B cell (primary cell): ENCODE measurements at regions not wholly inside any gene's neighbourhood (a gene's known extent, or its start where the extent isn't known, plus 50 kb on each side); places are given as distances from the start of the nearest gene placed in this dataset.

Experiments used
- ATAC-seq: fragments of 200-7000 bp; cut with Tn5 transposase; one replicate; pipeline ENCODE4 v1.10.0; 2021; ENCODE audit warnings: low read depth, mild to moderate bottlenecking, moderate number of reproducible peaks, moderate library complexity
- CTCF ChIA-PET: fragments of 350-600 bp; sonication (Branson Sonifier 250); formaldehyde crosslinking; loops from one replicate; lab custom pipeline; 2021; ENCODE audit warnings: antibody characterized with exemption, inconsistent platforms; lab: Charles Lee
- POLR2A ChIA-PET: fragments of 350-600 bp; sonication (Branson Sonifier 250); formaldehyde crosslinking; loops from one replicate; lab custom pipeline; 2021; ENCODE audit warnings: antibody characterized with exemption; lab: Charles Lee
- DNase-seq: peaks from one replicate; pipeline ENCODE4 v3.0.0; 2013
- H2AFZ ChIP-seq: 2 replicates; pipeline ENCODE4 v1.6.1; 2012; ENCODE audit warnings: mild to moderate bottlenecking, low read depth, low read length; ENCODE audit not compliant: insufficient read depth, poor library complexity, severe bottlenecking
- H3K27ac ChIP-seq, 2 donors: 1 replicate in 1 of 2; 2 replicates in 1 of 2; pipeline ENCODE4 v1.5.1; 2012 to 2013; ENCODE audit warnings: low read length in 2 of 2, mild to moderate bottlenecking in 2 of 2, moderate library complexity in 1 of 2
- H3K27me3 ChIP-seq, 4 experiments: fragments of 200-600 bp in 1 of 4; sonication (generic) in 1 of 4; replicated peaks in 1 of 4; 1 replicate in 2 of 4; 2 replicates in 2 of 4; pipeline versions ENCODE4 v1.6.1 to v1.7.0; 2013 to 2016; ENCODE audit warnings: low read length in 3 of 4, mild to moderate bottlenecking in 2 of 4, mixed read lengths in 1 of 4, moderate library complexity in 1 of 4; ENCODE audit not compliant: insufficient read depth in 4 of 4, control insufficient read depth in 3 of 4; ENCODE audit errors: control extremely low read depth in 1 of 4
- H3K36me3 ChIP-seq, 2 experiments: replicated peaks in 1 of 2; 1 replicate in 1 of 2; 2 replicates in 1 of 2; pipeline versions ENCODE4 v1.6.1 to v1.7.1; 2013; ENCODE audit warnings: low read length in 1 of 2; ENCODE audit not compliant: insufficient read depth in 2 of 2, control insufficient read depth in 1 of 2; ENCODE audit errors: control extremely low read depth in 1 of 2, extremely low read depth in 1 of 2
- H3K4me1 ChIP-seq, 2 donors: fragments of 200-600 bp in 1 of 2; sonication (generic) in 1 of 2; 1 replicate in 1 of 2; 2 replicates in 1 of 2; pipeline versions ENCODE4 v1.5.1 to v1.6.1; 2013 to 2017; ENCODE audit warnings: low read length in 2 of 2; ENCODE audit not compliant: control insufficient read depth in 2 of 2, insufficient read depth in 2 of 2
- H3K4me2 ChIP-seq: replicated peaks from 2 replicates; pipeline ENCODE3; 2012; ENCODE audit warnings: mild to moderate bottlenecking, low read depth, low read length; ENCODE audit not compliant: poor library complexity, severe bottlenecking
- H3K4me3 ChIP-seq, 5 experiments: fragments of 200-600 bp in 1 of 5; sonication (generic) in 1 of 5; 1 replicate in 3 of 5; 2 replicates in 2 of 5; pipeline versions ENCODE4 v1.5.1 to v1.7.0; 2011 to 2016; ENCODE audit warnings: low read length in 4 of 5, mild to moderate bottlenecking in 4 of 5, low read depth in 2 of 5, control low read depth in 1 of 5, moderate library complexity in 1 of 5; ENCODE audit not compliant: insufficient read depth in 1 of 5; ENCODE audit errors: control extremely low read depth in 1 of 5, extremely low read depth in 1 of 5
- H3K79me2 ChIP-seq: fragments of 200-600 bp; sonication (generic); one replicate; pipeline ENCODE4 v1.6.0; 2016; ENCODE audit warnings: low read length; ENCODE audit not compliant: control insufficient read depth, insufficient read depth
- H3K9ac ChIP-seq: fragments of 200-600 bp; sonication (generic); 2 replicates; pipeline ENCODE4 v1.6.1; 2017; ENCODE audit warnings: mild to moderate bottlenecking, low read length, moderate library complexity
- H3K9me3 ChIP-seq, 3 donors: one replicate each; pipeline versions ENCODE4 v1.6.1 to v1.7.1; 2013; ENCODE audit warnings: low read length in 2 of 3; ENCODE audit not compliant: control insufficient read depth in 2 of 3, insufficient read depth in 1 of 3; ENCODE audit errors: control extremely low read depth in 1 of 3
- H4K20me1 ChIP-seq: 2 replicates; pipeline ENCODE4 v1.6.0; 2012; ENCODE audit warnings: mild to moderate bottlenecking, low read length; ENCODE audit not compliant: insufficient read depth, control insufficient read depth, poor library complexity, severe bottlenecking
- H3K27ac Mint-ChIP-seq: one replicate; pipeline ENCODE4 v1.8.0; 2021; ENCODE audit warnings: mixed read lengths
- H3K27me3 Mint-ChIP-seq: one replicate; pipeline ENCODE4 v1.8.0; 2021; ENCODE audit warnings: mixed read lengths
- H3K4me1 Mint-ChIP-seq: one replicate; pipeline ENCODE4 v1.8.0; 2021; ENCODE audit warnings: mixed read lengths
- H3K4me3 Mint-ChIP-seq: one replicate; pipeline ENCODE4 v1.8.0; 2021; ENCODE audit warnings: mixed read lengths
- H3K9me3 Mint-ChIP-seq: one replicate; pipeline ENCODE4 v1.8.0; 2022; ENCODE audit warnings: mixed read lengths; ENCODE audit not compliant: insufficient read depth
- EZH2 ChIP-seq: IDR thresholded peaks from 2 replicates; pipeline ENCODE4 v1.6.1; 2012; ENCODE audit warnings: borderline replicate concordance, low read depth, mild to moderate bottlenecking, moderate library complexity, low read length; ENCODE audit not compliant: insufficient read depth, poor library complexity, severe bottlenecking
- WGBS: methylation state at CpG from one replicate; pipeline ENCODE4 v1.1.5; 2013; ENCODE audit warnings: missing lambda C conversion rate; ENCODE audit not compliant: insufficient coverage; 5-methylcytosine and 5-hydroxymethylcytosine counted together
- intact Hi-C: fragments of 100-400 bp; cut with micrococcal nuclease; formaldehyde crosslinking; loops from one replicate; pipeline ENCODE4 v1.10.0; 2022
- TF ChIP-seq, protein P1 (sequence below): fragments of 200-600 bp; IDR thresholded peaks from one replicate; pipeline ENCODE4 v1.8.0; 2022; ENCODE audit warnings: antibody characterized with exemption, mild to moderate bottlenecking

DNA sequence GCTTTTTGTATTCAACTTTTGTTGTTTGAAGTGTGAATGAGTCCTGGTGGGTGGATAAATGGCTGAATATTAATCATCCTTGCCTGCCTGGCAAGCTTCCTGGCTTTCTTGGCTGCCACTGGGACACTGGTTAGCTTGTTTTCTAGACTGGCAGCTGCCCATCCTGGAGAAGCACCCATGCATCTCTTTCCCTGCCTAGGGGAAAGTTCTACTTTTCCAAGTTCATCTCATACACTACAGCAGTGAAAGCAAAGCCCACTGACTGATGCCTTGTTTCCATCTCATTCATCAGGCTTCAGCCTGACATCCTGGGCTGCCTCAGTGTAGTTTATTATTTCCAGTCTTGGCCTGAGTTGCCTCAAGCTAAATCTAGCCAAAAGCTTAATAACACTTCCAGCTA lies 244.8 kb downstream of the PCDH20 start:
- no peak overlapping the region for H3K4me2 ChIP-seq
- TF ChIP-seq, protein P1, sequence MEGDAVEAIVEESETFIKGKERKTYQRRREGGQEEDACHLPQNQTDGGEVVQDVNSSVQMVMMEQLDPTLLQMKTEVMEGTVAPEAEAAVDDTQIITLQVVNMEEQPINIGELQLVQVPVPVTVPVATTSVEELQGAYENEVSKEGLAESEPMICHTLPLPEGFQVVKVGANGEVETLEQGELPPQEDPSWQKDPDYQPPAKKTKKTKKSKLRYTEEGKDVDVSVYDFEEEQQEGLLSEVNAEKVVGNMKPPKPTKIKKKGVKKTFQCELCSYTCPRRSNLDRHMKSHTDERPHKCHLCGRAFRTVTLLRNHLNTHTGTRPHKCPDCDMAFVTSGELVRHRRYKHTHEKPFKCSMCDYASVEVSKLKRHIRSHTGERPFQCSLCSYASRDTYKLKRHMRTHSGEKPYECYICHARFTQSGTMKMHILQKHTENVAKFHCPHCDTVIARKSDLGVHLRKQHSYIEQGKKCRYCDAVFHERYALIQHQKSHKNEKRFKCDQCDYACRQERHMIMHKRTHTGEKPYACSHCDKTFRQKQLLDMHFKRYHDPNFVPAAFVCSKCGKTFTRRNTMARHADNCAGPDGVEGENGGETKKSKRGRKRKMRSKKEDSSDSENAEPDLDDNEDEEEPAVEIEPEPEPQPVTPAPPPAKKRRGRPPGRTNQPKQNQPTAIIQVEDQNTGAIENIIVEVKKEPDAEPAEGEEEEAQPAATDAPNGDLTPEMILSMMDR: no peak
- TF ChIP-seq EZH2: no peak
- no peak overlapping the region for H2AFZ ChIP-seq

DNA sequence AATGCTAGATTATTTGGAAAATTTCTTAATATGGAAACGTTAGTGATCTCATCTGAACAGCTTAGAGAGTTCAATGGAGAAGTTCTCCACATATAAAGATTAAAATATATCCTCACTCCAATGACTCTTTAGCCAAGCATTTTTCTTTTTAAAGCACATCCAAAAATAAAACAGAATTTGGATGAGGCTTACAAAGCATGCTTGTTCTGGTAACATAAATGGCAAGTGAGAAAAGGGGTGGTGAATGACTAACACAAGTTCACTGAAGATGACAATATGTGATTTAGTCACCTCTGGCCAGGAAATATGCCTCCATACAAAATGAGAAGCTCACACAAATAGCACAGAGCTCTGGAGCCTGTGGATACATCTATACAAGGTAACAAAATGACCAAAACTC lies 253.0 kb downstream of the PCDH20 start:
- ChIA-PET POLR2A (no interaction called here), CTCF (no interaction called here)
- Histone ChIP-seq H4K20me1 (no peaks in the 10 kb centered on the region), H3K4me3 (no peak overlapping the region), H3K9me3 (no peaks in the 10 kb centered on the region), H3K4me2 (no peak overlapping the region), H3K36me3 (no peaks in the 10 kb centered on the region), H3K79me2 (no peaks in the 10 kb centered on the region), H3K27ac (no peak overlapping the region), H3K4me1 (no peaks in the 10 kb centered on the region), H2AFZ (no peak overlapping the region), H3K27me3 (no peaks in the 10 kb centered on the region), H3K9ac (no peak overlapping the region)
- DNase-seq (no peak), ATAC-seq (no peak)
- no CpG with 5 or more reads among the region's 1 CpG for WGBS
- intact Hi-C loops: no loop called here
- peaks cover under 1% of the 10 kb centered on the region for H3K9me3 Mint-ChIP-seq
- TF ChIP-seq, protein P1: no peak
- TF ChIP-seq EZH2: no peak
- H3K27me3 Mint-ChIP-seq: no peaks in the 10 kb centered on the region
- no peak overlapping the region for H3K4me3 Mint-ChIP-seq
- H3K27ac Mint-ChIP-seq: no peak overlapping the region
- H3K4me1 Mint-ChIP-seq: no peaks in the 10 kb centered on the region

More for the DNA sequence above, 244.8 kb downstream of the PCDH20 start:
- Mint-ChIP-seq H3K27me3 (no peaks in the 10 kb centered on the region), H3K9me3 (no peaks in the 10 kb centered on the region), H3K4me3 (no peak overlapping the region), H3K27ac (no peak overlapping the region), H3K4me1 (no peaks in the 10 kb centered on the region)
- H3K4me3 ChIP-seq: no peak overlapping the region
- no peak overlapping the region for H3K9ac ChIP-seq
- ATAC-seq (no peak), DNase-seq (no peak)
- ChIA-PET POLR2A (no interaction called here), CTCF (no interaction called here)
- H3K9me3 ChIP-seq: no peaks in the 10 kb centered on the region
- no peaks in the 10 kb centered on the region for H3K36me3 ChIP-seq
- H3K27ac ChIP-seq: no peak overlapping the region
- H3K27me3 ChIP-seq: no peaks in the 10 kb centered on the region
- no peaks in the 10 kb centered on the region for H4K20me1 ChIP-seq
- intact Hi-C loops: no loop called here
- H3K4me1 ChIP-seq: no peaks in the 10 kb centered on the region
- H3K79me2 ChIP-seq: no peaks in the 10 kb centered on the region
